NCI-H1105 treated with DMSO at 0.1 percent for 48 hours (cell line): ENCODE measurements at regions not wholly inside any gene's neighbourhood (a gene's known extent, or its start where the extent isn't known, plus 50 kb on each side); places are given as distances from the start of the nearest gene placed in this dataset.
"Not testable (repeated sequence)": the region's sequence is repeated elsewhere in the genome, so short reads cannot be mapped to it uniquely, and the experiment has no call there.

Source experiments
- DNase-seq: peaks from one replicate; lab custom pipeline; 2025; lab: John Stamatoyannopoulos, UW

- no peak for DNase-seq
Measured at GRCh38 chrX:106363214-106363613, 195.1 kb downstream of the PWWP3B start.

- no peak for DNase-seq
Measured at GRCh38 chrX:106378616-106379015, 210.5 kb downstream of the PWWP3B start.

- DNase-seq, result no peak
Measured at GRCh38 chrX:106391284-106391911, 220.4 kb upstream of the RADX start.

GRCh38 chrX:106392346-106392745 lies 219.4 kb upstream of the RADX start:
- DNase-seq, result no peak

GRCh38 chrX:106397788-106398538 lies 213.8 kb upstream of the RADX start:
- peak; percentile 54 for DNase-seq

GRCh38 chrX:106401965-106402559 lies 209.7 kb upstream of the RADX start:
- no peak for DNase-seq

- DNase-seq, result no peak
Measured at GRCh38 chrX:106404512-106404911, 207.3 kb upstream of the RADX start.

GRCh38 chrX:106415276-106415895 lies 196.4 kb upstream of the RADX start:
- peak; percentile 31 for DNase-seq

GRCh38 chrX:106436691-106437090 lies 175.1 kb upstream of the RADX start:
- DNase-seq, result no peak

- no peak for DNase-seq
Measured at GRCh38 chrX:106437407-106437806, 174.4 kb upstream of the RADX start.

GRCh38 chrX:106450405-106450804 lies 161.4 kb upstream of the RADX start:
- DNase-seq, result no peak

GRCh38 chrX:106451933-106452332 lies 159.8 kb upstream of the RADX start:
- no peak for DNase-seq

GRCh38 chrX:106454991-106455390 lies 156.8 kb upstream of the RADX start:
- no peak for DNase-seq

- no peak for DNase-seq
Measured at GRCh38 chrX:106457802-106458201, 154.0 kb upstream of the RADX start.

GRCh38 chrX:106467422-106467821 lies 144.4 kb upstream of the RADX start:
- DNase-seq, result no peak

- DNase-seq, result no peak
Measured at GRCh38 chrX:106467943-106468342, 143.8 kb upstream of the RADX start.

GRCh38 chrX:106468433-106468832 lies 143.3 kb upstream of the RADX start:
- no peak for DNase-seq

GRCh38 chrX:106479920-106480319 lies 131.9 kb upstream of the RADX start:
- no peak for DNase-seq

- DNase-seq, result peak; percentile 47
Measured at GRCh38 chrX:106481341-106481740, 130.4 kb upstream of the RADX start.

GRCh38 chrX:106484233-106484632 lies 127.5 kb upstream of the RADX start:
- DNase-seq, result no peak

GRCh38 chrX:106493210-106493816 lies 118.5 kb upstream of the RADX start:
- DNase-seq, result not testable (repeated sequence)

GRCh38 chrX:106499473-106499872 lies 112.3 kb upstream of the RADX start:
- DNase-seq, result no peak
